GM21723 (cell line): ENCODE measurements at regions not wholly inside any gene's neighbourhood (a gene's known extent, or its start where the extent isn't known, plus 50 kb on each side); places are given as distances from the start of the nearest gene placed in this dataset.

Source experiments
- ATAC-seq: cut with Tn5 transposase; IDR thresholded peaks from one replicate; pipeline ENCODE4 v1.9.1; 2021; ENCODE audit warnings: mild to moderate bottlenecking, moderate library complexity; ENCODE audit not compliant: unreplicated experiment

DNA sequence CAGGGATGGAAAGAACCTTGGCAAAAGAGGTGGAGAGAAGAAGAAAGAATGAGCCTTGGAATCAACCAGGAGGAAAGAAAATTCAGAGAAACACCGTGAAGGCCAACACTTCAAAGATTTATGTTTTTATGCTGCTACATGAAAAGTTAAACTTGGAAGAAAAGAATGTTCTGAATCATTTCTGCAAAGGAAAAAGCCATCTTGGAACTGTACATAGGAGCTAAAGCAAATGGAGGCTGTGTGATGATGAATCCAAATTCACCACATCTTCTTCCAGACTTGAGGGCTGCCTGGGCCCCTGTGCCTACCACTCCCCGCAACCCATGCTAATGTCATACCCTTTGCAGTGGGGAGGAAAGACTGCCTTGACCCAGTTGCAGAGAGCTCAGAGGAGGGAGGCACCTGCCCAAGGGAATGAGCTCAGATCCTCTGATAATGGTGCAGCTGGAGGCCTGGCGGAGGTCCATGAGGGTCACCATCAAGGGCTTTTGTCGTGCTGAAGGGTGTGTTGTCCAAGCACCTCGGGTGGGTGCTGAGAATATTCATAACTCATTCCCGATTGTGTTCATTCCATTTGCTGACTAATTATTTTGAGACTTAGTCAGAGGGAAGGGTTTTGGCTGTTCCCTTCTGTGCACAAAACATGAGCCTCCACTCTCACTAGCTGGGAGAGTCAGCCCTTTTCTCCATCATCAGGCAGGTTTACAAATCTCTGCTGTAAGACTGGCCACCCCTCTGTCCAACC is 245.8 kb upstream of the JAG1 start:
- ATAC-seq: no peak

DNA sequence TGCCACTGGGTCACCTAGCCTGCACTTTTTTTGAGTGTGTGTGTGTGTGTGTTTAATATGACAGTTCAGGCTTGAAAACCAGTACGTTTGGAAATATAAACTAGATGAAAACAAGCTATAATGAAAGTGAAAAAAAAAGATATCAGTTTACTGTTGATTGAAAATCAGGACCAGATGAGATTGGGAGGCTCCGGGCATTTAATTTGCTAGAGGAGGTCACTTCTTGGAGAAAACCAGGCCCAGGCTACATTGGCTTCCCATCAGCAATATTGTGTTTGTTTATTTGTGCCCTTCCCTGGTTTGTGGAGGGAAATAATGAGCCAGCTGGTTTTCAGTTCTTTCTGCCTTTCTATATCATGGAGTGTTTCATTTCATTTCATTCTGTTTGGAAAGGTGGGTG is 246.6 kb upstream of the JAG1 start:
- ATAC-seq: no peak

DNA sequence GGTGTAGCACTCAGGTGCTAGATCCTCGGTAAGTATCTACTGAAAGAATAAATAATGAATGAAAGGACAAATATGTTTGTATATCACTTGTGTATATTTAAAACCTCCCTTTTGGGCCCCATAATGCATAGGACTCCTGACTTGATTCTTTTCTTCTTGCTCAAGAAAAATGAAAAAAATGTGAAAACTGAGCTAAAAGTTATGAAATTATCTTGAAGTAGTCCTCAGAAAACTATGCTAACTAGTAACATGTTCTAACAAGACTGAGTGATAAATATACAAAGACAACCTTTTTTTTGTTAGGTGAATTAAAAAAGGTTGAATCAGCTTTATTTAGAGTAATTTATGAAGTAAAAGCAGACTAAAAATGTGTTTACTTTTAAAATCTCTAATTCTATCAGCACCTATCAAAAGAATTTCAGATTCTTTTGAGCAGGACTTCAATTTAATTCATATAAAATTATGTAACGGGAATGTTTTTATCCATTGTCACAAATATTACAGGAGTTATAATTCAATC is 247.8 kb upstream of the JAG1 start:
- ATAC-seq: no peak

DNA sequence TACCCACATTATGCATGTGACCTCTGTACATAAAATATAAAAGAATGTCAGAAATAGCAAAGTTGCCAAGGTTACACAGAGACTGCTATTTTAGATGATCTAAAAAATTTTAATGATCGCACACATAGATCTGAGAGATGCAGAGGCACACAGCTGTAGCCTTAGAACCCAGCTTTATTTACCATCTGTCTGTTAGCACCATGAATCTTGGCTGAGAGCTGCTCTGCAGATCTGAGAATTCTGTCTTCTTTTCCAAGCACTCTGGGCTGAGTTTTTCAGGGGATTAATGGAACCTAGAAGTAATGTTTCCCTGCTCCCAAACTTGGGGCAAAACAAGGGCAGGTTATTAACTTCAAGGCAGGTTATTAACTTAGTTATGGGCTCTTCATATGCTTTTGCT is 248.7 kb upstream of the JAG1 start:
- ATAC-seq: no peak

DNA sequence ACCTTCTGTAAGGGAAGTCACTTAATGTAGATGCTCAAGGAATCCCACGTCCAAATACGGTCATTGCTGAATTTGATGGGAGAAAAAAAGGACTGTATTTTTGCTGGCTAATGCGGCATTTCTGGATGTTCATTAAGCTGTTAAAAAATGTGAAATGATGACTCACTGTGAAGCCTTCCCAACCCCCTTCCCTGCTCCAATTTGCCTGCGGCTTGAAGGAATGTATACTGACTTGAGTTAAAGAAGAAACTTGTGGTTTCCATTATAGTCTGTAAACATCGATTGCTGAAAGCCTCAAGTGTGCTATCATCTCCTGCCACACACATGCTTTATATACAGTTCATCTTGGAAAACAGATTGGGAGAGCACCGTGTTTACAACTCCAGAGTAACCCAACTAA is 249.1 kb upstream of the JAG1 start:
- no peak for ATAC-seq

DNA sequence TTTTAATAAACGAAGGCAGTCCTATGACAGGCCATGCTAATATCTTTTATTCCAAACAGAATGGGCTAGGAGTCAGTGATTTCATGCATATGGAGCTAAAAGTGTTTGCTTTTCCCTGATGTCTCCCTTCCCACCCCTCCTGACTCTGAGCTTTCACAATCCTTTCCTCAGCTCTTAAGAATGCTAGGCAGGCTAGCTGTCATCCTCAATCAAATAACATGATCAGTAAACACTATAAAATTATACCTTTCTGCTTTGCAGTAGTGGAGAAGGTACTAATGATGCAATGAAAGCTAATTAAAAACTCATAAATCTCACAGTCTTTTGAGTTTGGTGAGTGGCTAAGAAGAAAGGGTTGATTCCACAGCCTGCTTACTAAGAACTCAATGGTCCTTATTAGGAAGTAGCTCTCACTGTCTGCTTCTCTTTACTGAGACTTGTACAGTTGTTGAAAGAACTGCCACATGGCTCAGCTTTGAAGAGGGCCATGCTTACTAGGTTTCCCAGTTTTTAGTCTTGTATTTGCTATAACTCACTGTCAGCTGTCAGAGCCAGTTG is 250.9 kb upstream of the JAG1 start:
- ATAC-seq: no peak

DNA sequence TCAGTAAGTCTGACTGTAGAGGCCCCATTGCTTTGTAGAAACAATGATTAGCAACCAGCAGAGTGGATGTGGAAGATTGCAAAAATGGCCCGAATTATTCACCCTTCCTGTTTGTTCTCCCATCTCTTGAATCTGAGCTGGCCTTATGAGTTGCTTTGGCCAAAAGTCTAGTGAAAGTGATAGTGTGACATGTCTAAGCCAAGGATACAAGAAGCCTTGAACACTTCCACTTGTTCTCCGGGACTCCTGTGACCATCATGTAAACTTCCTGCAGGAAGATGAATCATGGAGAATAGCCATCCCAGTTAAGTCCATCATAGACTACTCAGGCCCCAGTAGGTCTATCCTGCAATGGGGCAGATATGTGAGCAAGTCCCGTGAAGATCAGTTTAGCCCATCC is 252.0 kb upstream of the JAG1 start:
- ATAC-seq: no peak

DNA sequence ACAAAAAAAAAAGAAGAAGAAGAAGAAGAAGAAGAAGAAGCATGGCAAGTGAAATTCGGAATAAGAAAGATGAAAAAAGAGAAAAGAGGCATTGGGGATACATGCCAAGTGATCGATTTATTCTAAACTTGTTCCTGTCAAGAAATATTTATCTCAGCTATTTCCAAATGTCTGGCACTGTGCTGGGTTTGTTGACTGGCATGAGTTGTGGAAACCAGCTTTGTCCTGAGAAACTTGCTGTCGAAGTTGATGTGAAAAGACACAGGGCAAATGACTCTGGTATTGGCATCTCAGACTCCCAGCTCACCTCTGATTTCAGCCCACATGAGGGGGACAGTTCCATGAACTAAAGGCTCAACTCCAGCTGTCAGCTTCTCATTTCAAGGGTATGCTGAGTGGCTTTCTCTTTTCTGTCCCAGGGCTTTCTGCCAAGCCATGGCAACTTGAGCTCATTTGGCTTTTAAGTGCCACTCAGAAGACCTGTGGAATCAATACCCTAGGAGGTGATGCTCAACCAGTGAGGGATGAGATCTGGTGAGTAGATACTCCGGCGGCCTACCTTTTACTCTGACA is 253.3 kb upstream of the JAG1 start:
- ATAC-seq: no peak

DNA sequence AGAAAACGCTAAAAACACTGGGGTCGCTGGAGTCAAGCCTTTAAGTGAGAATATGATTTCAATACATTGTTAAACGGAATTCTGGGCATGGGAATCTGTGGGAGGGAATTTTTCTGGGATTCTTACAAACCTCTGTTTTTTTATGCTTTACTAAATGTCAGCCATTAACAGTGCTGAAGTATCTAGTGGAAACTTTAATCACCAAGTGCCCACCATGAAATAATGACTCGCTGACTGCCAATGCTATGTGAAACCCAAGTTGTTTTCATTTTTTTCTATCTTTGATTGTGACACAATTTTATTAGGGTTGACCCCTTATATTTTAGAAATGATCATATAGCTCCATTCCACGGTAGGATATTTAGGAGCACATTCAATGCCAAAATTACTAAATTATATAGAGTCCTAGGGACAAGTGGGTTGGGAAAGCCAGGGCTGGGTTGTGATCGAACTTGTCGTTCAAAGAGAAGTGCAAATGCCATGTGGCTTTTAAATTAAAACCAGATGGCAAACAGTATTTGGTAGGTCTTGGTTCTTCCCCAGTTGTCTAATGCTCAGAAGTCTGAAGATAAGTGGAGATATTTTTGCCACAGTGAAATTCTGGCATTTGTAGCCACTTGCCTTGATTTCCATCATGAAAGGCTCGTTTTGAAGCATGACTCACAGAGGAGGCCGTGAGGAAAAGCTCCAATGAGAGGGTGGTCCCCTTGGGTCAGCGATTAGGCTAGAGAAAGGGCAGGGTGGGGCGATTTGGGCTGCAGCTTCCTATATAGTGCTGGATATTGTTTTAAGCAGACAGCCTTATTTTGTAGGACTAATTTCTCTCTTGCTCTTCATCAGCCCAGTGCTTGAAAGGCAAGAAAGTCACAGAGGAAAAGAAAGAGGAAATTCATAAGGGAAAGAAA is 254.4 kb upstream of the JAG1 start:
- ATAC-seq: no peak

DNA sequence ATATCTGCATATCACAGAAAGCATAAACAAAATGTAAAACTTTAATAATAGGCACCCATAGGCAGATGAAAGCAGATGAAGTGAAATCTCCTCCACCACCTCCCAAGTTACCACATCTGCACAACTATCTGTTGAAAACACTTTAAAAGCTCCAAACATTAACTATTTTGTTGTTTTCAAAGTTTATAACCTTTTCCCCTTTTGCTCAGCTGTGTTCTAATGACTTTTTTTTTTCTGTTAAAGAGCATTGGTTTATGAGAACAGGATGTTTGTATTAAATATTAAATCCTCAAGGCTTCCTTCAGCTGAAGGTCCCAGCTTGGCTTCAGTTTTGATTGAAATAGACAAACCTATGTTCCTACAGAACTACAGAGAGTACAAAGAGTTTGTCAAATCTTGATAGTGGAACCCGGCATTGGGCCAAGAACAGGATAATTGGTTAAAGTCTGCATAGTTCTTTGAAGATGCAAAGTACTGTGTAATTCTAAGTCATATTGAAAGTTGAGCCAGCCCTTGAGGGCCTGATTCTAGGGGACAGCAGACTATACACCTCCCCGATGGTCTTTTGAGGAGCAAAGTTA is 255.1 kb upstream of the JAG1 start:
- ATAC-seq: no peak

DNA sequence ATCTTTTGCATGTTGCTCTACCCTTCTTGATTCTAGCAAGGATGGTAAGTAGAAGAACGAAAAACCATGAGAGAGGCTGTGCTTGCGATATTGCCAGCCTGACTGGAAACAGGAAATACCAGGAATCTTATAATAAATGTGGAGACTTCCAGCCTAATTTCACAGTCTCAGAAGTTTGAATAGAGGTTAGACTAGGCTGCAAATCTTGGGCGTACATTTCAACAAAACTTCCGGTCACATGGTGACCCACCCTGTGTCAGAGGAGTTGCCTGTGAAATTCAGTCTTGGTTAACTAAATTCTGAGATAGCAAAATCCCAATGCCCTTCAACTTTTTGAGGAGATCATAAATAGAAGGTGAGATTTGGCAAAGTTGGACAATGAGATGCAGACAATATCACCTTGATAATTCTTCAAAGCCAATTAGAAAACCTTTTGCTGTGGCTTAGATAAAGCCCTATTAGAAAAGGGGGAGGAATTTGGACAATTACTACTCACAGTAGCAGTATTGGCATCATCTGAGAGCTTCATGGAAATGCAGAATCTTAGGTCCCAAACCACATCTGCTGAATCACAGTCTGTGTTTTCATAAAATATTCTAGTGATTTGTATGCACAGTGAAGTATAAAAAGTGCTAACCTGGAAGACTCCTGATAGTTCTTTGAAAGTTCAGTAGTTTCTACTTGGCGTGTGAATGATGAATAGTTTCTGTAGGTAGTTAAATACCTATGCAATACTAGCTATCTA is 262.0 kb upstream of the JAG1 start:
- no peak for ATAC-seq

DNA sequence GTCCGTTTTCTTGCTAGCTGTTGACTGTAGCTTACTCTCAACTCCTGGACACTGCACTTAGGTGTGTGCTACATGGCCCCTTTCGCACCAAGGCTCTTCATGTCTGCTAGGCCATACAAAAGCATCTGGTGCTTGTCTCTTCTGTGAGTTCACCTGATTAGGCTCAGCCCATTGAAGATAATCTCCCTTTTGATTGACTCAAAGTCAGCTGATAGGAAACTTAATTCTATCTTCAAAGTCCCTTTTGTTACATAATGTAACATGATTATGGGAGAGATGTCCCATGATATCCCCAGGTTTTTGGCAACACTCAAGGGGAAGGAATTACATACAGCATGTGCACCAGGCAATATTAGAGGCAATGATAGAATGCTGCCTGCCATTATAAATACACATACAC is 263.0 kb upstream of the JAG1 start:
- no peak for ATAC-seq

DNA sequence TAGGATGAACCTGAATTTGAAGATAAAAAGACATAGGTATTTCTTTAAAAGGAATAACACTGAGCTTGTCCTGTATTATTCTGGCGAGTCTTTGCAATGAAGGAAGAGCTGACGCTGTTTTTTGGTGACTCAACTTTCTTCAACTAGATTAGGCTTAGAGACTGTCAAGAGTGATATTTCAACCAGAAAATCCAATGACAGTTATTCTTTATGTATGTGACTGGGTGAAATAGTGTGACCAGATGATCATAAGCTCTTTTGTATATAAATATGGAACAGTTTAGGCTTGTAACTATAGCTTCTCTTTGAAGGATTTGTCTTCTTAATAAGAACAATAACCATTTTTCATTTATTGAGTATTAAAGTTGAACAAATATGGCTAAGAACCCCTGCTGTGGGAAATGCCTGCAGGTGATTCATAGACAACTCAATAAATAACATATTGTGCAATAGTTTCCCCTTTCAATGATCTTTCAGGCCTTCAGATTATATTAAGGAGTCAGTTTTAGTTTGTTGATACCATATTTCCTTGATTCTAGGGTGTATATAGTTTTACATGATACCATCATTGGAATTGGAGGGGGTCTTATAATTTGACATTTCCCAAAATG is 265.6 kb upstream of the JAG1 start:
- ATAC-seq: no peak

DNA sequence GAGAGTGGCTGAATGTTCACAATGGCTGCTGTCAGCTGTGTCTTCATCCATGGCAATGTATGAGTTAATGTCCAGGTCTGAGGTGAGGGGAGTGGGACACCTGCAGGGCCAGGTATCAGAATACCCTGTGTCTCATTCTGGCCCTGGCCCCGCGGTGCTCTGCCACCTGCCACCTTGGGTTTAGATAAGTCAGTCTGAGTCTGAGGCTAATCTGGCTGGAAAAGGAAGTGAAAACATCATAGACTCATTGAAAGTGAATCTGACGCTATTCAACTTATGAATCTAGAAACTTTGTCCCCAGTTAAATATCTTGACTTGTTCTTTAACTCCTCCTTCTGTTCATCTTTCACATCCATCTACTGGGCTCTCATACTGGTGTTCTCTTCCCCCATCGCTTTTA is 267.1 kb upstream of the JAG1 start:
- ATAC-seq: peak; percentile 99

DNA sequence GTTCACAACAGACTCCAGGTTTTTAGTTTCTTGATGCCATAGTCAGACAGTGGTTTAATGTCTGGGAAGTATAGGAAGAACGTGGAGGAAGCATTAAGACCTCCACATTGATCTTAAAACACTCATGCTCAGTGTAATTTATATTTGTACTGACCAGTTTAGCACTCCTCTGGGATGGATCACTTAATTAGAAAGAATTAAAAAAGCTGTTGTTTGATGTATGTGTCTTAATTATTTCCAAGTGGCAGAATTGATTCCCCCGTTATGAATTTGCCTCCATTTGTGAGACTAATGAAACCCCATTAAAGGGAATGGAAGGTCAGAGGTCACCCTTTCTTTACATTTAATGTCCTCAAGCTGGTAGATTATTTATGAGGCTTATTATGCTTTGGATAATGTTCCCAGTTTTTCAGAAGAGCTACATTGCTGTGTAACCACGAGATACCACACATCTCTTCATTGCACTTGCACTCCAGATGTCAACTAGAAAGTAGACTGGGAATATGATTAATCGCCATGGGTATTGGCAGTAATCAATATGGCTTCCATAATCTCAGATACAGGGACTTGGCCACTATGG is 270.0 kb upstream of the JAG1 start:
- ATAC-seq: no peak

DNA sequence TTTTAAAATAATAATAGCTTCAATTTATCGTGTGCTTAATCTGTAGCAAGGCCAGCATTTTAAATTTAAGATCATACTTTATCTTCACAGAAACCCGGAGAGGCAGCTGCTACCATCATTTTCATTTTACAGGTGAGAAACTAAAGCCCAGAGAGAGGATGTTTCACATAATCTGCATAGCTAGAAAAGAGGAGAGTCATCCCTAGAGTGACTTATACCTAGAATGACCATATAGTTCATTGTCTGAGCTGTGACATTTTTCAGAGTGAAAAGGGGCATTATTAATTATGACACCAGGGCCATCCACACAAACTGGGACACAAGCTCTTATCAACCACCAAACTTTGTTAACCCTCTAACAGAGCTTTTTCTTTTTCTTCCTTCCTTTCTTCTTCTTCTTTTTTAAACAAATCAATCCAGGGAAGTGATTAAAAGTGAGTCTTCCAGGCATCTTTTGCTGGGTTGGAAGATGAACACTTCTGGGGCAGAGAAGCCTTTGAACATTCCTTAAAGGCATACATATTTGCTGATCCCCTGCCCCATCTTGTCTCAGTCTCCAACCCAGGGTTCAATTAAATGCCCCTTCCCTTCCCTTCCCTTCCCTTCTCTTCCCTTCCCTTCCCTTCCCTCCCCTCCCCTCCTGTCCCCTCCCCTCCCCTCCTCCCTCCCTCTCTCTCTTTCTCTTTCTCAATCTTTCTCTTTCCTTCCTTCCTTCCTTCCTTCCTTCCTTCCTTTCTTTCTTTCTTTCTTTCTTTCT is 272.5 kb upstream of the JAG1 start:
- peak; percentile 62 for ATAC-seq

DNA sequence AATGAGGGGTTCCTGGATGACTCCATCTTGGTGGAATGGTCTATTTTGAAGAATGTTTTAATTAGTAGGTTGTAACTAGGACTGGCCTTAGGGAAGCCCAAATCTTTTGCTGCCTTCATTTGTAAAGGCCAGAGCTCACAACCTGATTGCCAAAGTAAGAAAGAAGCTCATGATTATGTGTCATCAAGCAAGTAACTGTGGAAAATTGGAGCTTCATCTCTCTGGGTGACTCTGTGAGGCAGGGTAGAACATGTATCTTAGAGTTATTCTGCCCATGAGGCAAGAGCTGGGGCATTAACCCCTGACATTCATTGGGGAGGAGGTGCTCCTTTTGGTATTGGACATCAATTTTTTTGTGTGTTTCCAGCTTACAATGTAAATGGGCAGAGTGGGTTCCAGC is 273.9 kb upstream of the JAG1 start:
- ATAC-seq: no peak

DNA sequence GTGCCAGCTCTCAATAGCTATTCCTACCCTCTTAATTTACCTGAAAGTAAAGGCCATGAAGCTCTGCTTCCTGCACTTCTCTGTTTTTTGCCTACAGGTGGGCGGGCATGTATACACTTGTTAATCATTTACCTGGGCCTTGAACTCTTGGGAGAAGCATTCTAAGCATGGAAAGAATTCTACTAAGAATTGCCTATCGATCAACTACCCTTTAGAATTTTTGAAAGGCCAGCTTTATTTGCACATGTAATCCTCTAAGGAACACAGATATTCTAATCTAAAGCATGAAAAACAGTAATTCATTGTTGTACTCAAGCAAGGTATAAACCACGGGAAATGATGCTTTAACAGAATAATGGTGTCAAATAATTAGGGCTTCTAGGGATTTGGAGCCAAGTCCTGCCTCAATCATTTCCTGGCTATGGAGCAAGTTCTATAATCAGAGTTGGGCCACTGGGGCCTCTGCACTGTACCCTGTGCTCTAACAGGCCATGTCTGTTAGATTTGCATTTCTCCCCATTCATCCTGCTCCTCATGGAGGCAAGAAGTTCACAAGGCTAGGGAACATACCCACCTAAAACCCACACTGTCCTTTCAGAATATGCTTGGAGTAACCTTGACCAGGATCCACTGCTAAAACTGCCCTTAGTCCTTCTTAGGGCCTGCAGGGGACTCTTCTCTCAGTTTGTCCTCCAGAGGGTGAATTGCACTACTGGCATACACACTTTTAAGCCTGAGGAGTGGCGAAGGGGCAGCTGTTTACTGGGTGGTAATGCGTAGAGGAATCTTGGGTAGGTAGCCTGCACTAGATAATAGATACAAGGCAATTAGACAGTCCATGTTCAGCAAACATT is 276.4 kb upstream of the JAG1 start:
- ATAC-seq: no peak
